ENCODE measurements at regions not wholly inside any gene's neighbourhood (a gene's known extent, or its start where the extent isn't known, plus 50 kb on each side); places are given as distances from the start of the nearest gene placed in this dataset.

DNA sequence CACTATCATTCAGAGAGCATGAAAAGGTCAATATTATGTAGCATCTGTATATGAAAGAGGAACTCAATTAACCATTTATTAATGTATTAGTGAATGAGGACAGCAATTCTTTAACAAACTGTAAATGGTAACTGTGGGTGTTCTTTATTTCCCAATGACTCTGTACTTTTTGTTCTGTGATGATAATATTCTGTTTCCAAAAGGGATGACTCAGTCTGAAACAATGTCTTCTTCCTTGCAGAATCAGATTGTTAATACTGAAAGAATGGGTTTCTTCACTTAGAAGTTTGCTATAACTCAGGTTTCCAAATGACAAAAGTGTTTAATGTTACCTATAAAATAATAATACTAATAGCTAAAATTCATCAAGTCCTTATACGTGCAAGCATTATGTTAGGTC is 1518.7 kb upstream of the WWC1 start (continued):
- TF ChIP-seq ESRRA (CRISPR knock-in tag; IDR thresholded peaks at IDR 0.05; ENCODE audit: borderline replicate concordance) (no peak), ETV6 (CRISPR knock-in tag; IDR thresholded peaks at IDR 0.05) (no peak), E2F4 (CRISPR knock-in tag; IDR thresholded peaks at IDR 0.05; ENCODE audit: borderline replicate concordance, low read depth) (no peak), USF1 (CRISPR knock-in tag; IDR thresholded peaks at IDR 0.05) (no peak), TEAD1 (CRISPR knock-in tag; IDR thresholded peaks at IDR 0.05) (no peak), PRRX2 (CRISPR knock-in tag; IDR thresholded peaks at IDR 0.05) (no peak), MYBL2 (CRISPR knock-in tag; IDR thresholded peaks at IDR 0.05) (no peak), IRF2 (CRISPR knock-in tag; IDR thresholded peaks at IDR 0.05; ENCODE audit: borderline replicate concordance, low read depth) (no peak), GTF2I (CRISPR knock-in tag; conservative IDR thresholded peaks at IDR 0.05) (no peak), CBFB (CRISPR knock-in tag; IDR thresholded peaks at IDR 0.05; ENCODE audit: low read depth) (no peak)

DNA sequence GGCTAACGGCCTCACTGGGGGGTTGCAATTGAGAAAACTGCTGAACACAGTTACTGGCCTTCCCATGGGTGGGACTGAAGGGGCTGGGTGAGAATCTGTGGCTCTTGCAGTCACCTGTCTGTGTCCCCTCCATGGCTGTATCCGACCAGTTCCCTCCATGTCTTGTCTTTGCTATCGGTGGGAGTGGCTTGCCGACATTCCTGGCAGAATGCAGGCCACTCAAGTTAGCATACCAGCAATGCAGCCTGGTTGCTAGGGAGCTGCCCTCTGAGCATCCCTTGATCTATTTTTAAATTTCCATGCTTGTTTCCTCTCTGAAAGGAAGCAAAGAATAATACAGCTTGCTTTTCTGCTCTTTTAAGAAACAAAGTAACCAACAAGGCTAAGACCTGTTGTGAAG is 1509.7 kb upstream of the WWC1 start:
- Mint-ChIP-seq H3K4me3 (no peak overlapping the region), H3K27me3 (ENCODE audit: low read depth) (no peaks in the 10 kb centered on the region), H3K4me1 (peaks cover 24% of the 10 kb centered on the region), H3K36me3 (0 out of 2 replicates have a peak, but pooled peaks cover 2% of the 10 kb centered on the region), H3K27ac (peak overlapping the region; percentile 57; the same call in 1 of the 2 replicates), H3K9me3 (peaks cover 6% of the 10 kb centered on the region; the same call in 1 of the 2 replicates)
- ChIA-PET CTCF (interaction anchor here (0.9 kb wide), 1 partner anchor 181 kb away, joined by 3 read pairs; no protein-coding TSS in a partner anchor), POLR2A (no interaction called here)
- DNase-seq (ENCODE audit: low spot score) (peak; percentile 72), ATAC-seq (peak; percentile 100)
- TF ChIP-seq ELF4 (CRISPR knock-in tag; IDR thresholded peaks at IDR 0.05; ENCODE audit: low read depth) (no peak), IRF1 (CRISPR knock-in tag; IDR thresholded peaks at IDR 0.05) (no peak), KAT7 (CRISPR knock-in tag; IDR thresholded peaks at IDR 0.05; ENCODE audit: borderline replicate concordance) (no peak), TEAD4 (CRISPR knock-in tag; IDR thresholded peaks at IDR 0.05) (peak; percentile 59; the same call in 1 of the 2 replicates), CREB1 (CRISPR knock-in tag; IDR thresholded peaks at IDR 0.05) (no peak), JUN (CRISPR knock-in tag; IDR thresholded peaks at IDR 0.05) (no peak), PRDM15 (CRISPR knock-in tag; IDR thresholded peaks at IDR 0.05) (peak; percentile 48)
- TF ChIP-seq, protein P1, sequence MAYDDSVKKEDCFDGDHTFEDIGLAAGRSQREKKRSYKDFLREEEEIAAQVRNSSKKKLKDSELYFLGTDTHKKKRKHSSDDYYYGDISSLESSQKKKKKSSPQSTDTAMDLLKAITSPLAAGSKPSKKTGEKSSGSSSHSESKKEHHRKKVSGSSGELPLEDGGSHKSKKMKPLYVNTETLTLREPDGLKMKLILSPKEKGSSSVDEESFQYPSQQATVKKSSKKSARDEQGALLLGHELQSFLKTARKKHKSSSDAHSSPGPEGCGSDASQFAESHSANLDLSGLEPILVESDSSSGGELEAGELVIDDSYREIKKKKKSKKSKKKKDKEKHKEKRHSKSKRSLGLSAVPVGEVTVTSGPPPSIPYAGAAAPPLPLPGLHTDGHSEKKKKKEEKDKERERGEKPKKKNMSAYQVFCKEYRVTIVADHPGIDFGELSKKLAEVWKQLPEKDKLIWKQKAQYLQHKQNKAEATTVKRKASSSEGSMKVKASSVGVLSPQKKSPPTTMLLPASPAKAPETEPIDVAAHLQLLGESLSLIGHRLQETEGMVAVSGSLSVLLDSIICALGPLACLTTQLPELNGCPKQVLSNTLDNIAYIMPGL (CRISPR knock-in tag; IDR thresholded peaks at IDR 0.05), result no peak
- TF ChIP-seq, protein P2, sequence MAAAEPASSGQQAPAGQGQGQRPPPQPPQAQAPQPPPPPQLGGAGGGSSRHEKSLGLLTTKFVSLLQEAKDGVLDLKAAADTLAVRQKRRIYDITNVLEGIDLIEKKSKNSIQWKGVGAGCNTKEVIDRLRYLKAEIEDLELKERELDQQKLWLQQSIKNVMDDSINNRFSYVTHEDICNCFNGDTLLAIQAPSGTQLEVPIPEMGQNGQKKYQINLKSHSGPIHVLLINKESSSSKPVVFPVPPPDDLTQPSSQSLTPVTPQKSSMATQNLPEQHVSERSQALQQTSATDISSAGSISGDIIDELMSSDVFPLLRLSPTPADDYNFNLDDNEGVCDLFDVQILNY (CRISPR knock-in tag; IDR thresholded peaks at IDR 0.05), result no peak
